ENCODE measurements at regions not wholly inside any gene's neighbourhood (a gene's known extent, or its start where the extent isn't known, plus 50 kb on each side); places are given as distances from the start of the nearest gene placed in this dataset.

DNA sequence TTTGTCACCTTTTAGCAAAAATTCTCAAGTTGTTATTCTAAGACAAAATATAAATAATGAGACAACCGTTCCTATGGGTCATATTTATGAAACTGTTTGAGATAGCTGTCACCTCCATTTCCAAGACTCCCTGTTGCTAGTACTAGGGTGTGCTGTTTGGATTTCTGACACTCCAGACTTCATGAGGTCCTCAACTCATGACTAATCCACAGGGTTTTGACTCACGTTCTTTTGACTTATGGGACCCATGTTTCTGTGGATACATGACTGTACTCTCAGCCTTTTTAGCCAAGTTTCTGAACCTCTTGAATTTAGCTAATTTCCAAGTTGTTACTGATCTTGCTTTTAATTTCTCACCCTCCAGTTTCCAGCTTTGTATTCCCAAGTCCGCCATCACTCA, 178.7 kb upstream of the FAM98A start:
- TF ChIP-seq, protein P1, sequence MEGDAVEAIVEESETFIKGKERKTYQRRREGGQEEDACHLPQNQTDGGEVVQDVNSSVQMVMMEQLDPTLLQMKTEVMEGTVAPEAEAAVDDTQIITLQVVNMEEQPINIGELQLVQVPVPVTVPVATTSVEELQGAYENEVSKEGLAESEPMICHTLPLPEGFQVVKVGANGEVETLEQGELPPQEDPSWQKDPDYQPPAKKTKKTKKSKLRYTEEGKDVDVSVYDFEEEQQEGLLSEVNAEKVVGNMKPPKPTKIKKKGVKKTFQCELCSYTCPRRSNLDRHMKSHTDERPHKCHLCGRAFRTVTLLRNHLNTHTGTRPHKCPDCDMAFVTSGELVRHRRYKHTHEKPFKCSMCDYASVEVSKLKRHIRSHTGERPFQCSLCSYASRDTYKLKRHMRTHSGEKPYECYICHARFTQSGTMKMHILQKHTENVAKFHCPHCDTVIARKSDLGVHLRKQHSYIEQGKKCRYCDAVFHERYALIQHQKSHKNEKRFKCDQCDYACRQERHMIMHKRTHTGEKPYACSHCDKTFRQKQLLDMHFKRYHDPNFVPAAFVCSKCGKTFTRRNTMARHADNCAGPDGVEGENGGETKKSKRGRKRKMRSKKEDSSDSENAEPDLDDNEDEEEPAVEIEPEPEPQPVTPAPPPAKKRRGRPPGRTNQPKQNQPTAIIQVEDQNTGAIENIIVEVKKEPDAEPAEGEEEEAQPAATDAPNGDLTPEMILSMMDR (conservative IDR thresholded peaks at IDR 0.05; ENCODE audit: low read length): no peak
- no peak for TF ChIP-seq EZH2phosphoT487 (IDR thresholded peaks at IDR 0.05; ENCODE audit: borderline replicate concordance, low read depth, low read length)

Data from OCI-LY7 (cell line).